Esophagus muscularis mucosa (tissue), 4 donors: ENCODE measurements at regions not wholly inside any gene's neighbourhood (a gene's known extent, or its start where the extent isn't known, plus 50 kb on each side); places are given as distances from the start of the nearest gene placed in this dataset.

Experiments
- CTCF ChIP-seq, 3 experiments: fragments of 200-600 bp in 2 of 3; fragments of 450-650 bp in 1 of 3; sonication (generic) in 2 of 3; IDR thresholded peaks; one replicate each; pipeline ENCODE4 v1.5.1; 2017 to 2019; ENCODE audit warnings: antibody characterized with exemption in 3 of 3, mild to moderate bottlenecking in 2 of 3, moderate library complexity in 1 of 3
- EP300 ChIP-seq: sonication (generic); formaldehyde crosslinking; IDR thresholded peaks from one replicate; pipeline ENCODE4 v1.6.1; 2017; ENCODE audit warnings: antibody characterized with exemption
- POLR2AphosphoS5 ChIP-seq, 2 donors: sonication (generic); formaldehyde crosslinking; IDR thresholded peaks; one replicate each; pipeline ENCODE4 v1.6.1; 2017; ENCODE audit warnings: antibody characterized with exemption in 2 of 2

DNA sequence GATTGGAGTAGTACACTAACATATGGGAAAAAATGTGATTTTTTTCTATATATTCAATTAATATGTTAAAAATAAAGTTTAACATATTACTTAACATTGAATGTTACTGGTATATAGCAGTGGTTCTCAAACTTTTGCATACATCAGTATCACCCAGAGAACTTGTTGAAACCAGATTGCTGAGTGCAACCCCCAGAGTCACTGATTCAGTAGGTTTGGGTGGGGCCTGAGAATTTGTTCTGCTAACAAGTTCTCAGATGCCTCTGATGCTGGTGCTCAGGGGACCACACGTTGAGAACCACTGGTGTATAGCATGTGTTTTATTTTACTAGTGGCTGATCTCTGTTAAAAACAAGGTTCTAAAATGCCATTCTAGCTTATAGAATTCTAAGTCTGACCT lies 161.9 kb downstream of the HHIPL2 start:
- no peak for TF ChIP-seq CTCF (IDR thresholded peaks at IDR 0.05)
- TF ChIP-seq EP300, result no peak
- TF ChIP-seq POLR2AphosphoS5 (IDR thresholded peaks at IDR 0.05), result no peak
